ENCODE measurements at regions not wholly inside any gene's neighbourhood (a gene's known extent, or its start where the extent isn't known, plus 50 kb on each side); places are given as distances from the start of the nearest gene placed in this dataset.

DNA sequence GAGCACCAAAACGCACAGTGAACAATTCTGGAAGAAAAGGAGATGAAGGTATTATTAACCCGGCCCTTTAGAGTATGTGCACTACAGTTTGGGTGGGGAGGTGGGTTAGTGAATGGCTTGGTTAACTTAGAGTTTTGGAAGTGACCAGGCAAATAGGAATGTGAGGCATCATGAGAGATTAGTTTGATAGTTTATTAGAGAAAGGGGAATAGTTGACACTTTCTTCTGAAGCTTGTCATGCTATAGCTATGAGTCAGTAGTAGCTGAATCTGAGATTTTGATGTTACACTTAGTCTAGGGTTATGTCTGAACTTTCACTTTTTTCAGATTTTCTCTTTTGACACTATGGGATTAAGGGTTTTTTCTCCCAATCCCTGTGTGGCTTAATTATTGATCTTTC, 567.2 kb downstream of the SNAPC1 start:
- WGBS = 51% methylated on average over 2 of the region's 2 CpGs
- no peak overlapping the region for H3K4me3 ChIP-seq (ENCODE audit: low read depth in 1 of 3, low read length in 3 of 3)
- H3K9me3 ChIP-seq (ENCODE audit: control insufficient read depth in 4 of 4, low read length in 3 of 4) = peaks cover 0 to 2% (median 0%) of the 10 kb centered on the region in 4 donors
- DNase-seq (ENCODE audit: low spot score) = no peak
- H3K9ac ChIP-seq (ENCODE audit: low read depth in 1 of 2, low read length in 2 of 2) = no peak overlapping the region
- H3K27me3 ChIP-seq (ENCODE audit: control insufficient read depth in 4 of 4, insufficient read depth in 4 of 4, low read length in 3 of 4) = no peaks in the 10 kb centered on the region
- TF ChIP-seq EGR1 (IDR thresholded peaks at IDR 0.05; ENCODE audit: low read depth in 2 of 2) (no peak), HNF4A (conservative IDR thresholded peaks at IDR 0.05) (no peak), RXRA (IDR thresholded peaks at IDR 0.05) (no peak), GABPA (IDR thresholded peaks at IDR 0.05 in 1 of 2, conservative IDR thresholded peaks at IDR 0.05 in 1 of 2) (no peak), TAF1 (conservative IDR thresholded peaks at IDR 0.05) (no peak), FOXA1 (IDR thresholded peaks at IDR 0.05) (no peak), JUND (IDR thresholded peaks at IDR 0.05) (no peak)
- TF ChIP-seq, protein P1, sequence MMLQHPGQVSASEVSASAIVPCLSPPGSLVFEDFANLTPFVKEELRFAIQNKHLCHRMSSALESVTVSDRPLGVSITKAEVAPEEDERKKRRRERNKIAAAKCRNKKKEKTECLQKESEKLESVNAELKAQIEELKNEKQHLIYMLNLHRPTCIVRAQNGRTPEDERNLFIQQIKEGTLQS (IDR thresholded peaks at IDR 0.05) = no peak
- no peak overlapping the region for H3K27ac ChIP-seq (ENCODE audit: low read depth in 1 of 2, low read length in 2 of 2)
- no peaks in the 10 kb centered on the region for H3K36me3 ChIP-seq (ENCODE audit: control insufficient read depth in 4 of 4, insufficient read depth in 3 of 4, low read depth in 1 of 4, low read length in 3 of 4)
- no peaks in the 10 kb centered on the region for H3K4me1 ChIP-seq (ENCODE audit: control insufficient read depth in 4 of 4, insufficient read depth in 4 of 4, low read length in 3 of 4)

- TF ChIP-seq CTCF (IDR thresholded peaks at IDR 0.05; ENCODE audit: low read depth, low read length, missing input control) (no peak), SP1 (IDR thresholded peaks at IDR 0.05) (no peak)
- Histone ChIP-seq H3K9ac (ENCODE audit: low read depth in 1 of 2, low read length in 2 of 2) (no peak overlapping the region), H3K4me3 (ENCODE audit: low read depth in 1 of 3, low read length in 3 of 3) (no peak overlapping the region), H3K36me3 (ENCODE audit: control insufficient read depth in 4 of 4, insufficient read depth in 3 of 4, low read depth in 1 of 4, low read length in 3 of 4) (no peaks in the 10 kb centered on the region), H3K27me3 (ENCODE audit: control insufficient read depth in 4 of 4, insufficient read depth in 4 of 4, low read length in 3 of 4) (no peaks in the 10 kb centered on the region), H3K27ac (ENCODE audit: low read depth in 1 of 2, low read length in 2 of 2) (no peak overlapping the region), H3K4me1 (ENCODE audit: control insufficient read depth in 4 of 4, insufficient read depth in 4 of 4, low read length in 3 of 4) (no peaks in the 10 kb centered on the region), H3K9me3 (ENCODE audit: control insufficient read depth in 4 of 4, low read length in 3 of 4) (peaks cover 0 to 6% (median 0%) of the 10 kb centered on the region in 4 donors)
- 82% methylated on average over 5 of the region's 5 CpGs for WGBS
- no peak for DNase-seq (ENCODE audit: low spot score)
These were observed 585.4 kb downstream of the SNAPC1 start for GRCh38 chr14:62347562-62348011.

GRCh38 chr14:62357362-62357761, 595.1 kb downstream of the SNAPC1 start:
- Histone ChIP-seq H3K27ac (ENCODE audit: low read depth in 1 of 2, low read length in 2 of 2) (no peak overlapping the region), H3K27me3 (ENCODE audit: control insufficient read depth in 4 of 4, insufficient read depth in 4 of 4, low read length in 3 of 4) (no peaks in the 10 kb centered on the region), H3K4me3 (ENCODE audit: low read depth in 1 of 3, low read length in 3 of 3) (no peak overlapping the region), H3K9me3 (ENCODE audit: control insufficient read depth in 4 of 4, low read length in 3 of 4) (peaks cover 0 to 15% (median 5%) of the 10 kb centered on the region in 4 donors), H3K4me1 (ENCODE audit: control insufficient read depth in 4 of 4, insufficient read depth in 4 of 4, low read length in 3 of 4) (no peaks in the 10 kb centered on the region), H3K9ac (ENCODE audit: low read depth in 1 of 2, low read length in 2 of 2) (no peak overlapping the region), H3K36me3 (ENCODE audit: control insufficient read depth in 4 of 4, insufficient read depth in 3 of 4, low read depth in 1 of 4, low read length in 3 of 4) (no peaks in the 10 kb centered on the region)
- TF ChIP-seq SP1 (IDR thresholded peaks at IDR 0.05) (no peak), RAD21 (IDR thresholded peaks at IDR 0.05) (no peak), FOXA1 (IDR thresholded peaks at IDR 0.05) (no peak), HNF4A (conservative IDR thresholded peaks at IDR 0.05) (no peak), TAF1 (conservative IDR thresholded peaks at IDR 0.05) (no peak), GABPA (IDR thresholded peaks at IDR 0.05 in 1 of 2, conservative IDR thresholded peaks at IDR 0.05 in 1 of 2) (no peak), RXRA (IDR thresholded peaks at IDR 0.05) (no peak), YY1 (IDR thresholded peaks at IDR 0.05) (no peak), CTCF (IDR thresholded peaks at IDR 0.05; ENCODE audit: low read depth, low read length, missing input control) (no peak), HNF4G (IDR thresholded peaks at IDR 0.05) (no peak), FOXA2 (IDR thresholded peaks at IDR 0.05) (no peak)
- TF ChIP-seq, protein P2, sequence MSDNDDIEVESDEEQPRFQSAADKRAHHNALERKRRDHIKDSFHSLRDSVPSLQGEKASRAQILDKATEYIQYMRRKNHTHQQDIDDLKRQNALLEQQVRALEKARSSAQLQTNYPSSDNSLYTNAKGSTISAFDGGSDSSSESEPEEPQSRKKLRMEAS (IDR thresholded peaks at IDR 0.05) = no peak
- TF ChIP-seq, protein P1 (IDR thresholded peaks at IDR 0.05) = no peak
- DNase-seq (ENCODE audit: low spot score) = no peak
